WTC11 (cell line): ENCODE measurements at regions not wholly inside any gene's neighbourhood (a gene's known extent, or its start where the extent isn't known, plus 50 kb on each side); places are given as distances from the start of the nearest gene placed in this dataset.

ENCODE experiments used
- EMX1 ChIP-seq: fragments of 250-450 bp; sonication (Bioruptor Pico); IDR thresholded peaks from 2 replicates; pipeline ENCODE4 v1.8.0; 2021; ENCODE audit warnings: mild to moderate bottlenecking
- MAX ChIP-seq: sonication (generic); formaldehyde crosslinking; IDR thresholded peaks from 2 replicates; pipeline ENCODE4 v1.8.0; 2022; ENCODE audit warnings: mild to moderate bottlenecking, missing genetic modification reagents
- SP1 ChIP-seq: sonication (generic); formaldehyde crosslinking; conservative IDR thresholded peaks from 2 replicates; pipeline ENCODE4 v1.8.1; 2022; ENCODE audit warnings: missing genetic modification reagents
- TEAD4 ChIP-seq: sonication (generic); formaldehyde crosslinking; IDR thresholded peaks from 2 replicates; pipeline ENCODE4 v1.8.0; 2022; ENCODE audit warnings: mild to moderate bottlenecking, missing genetic modification reagents
- ZBTB21 ChIP-seq: sonication (generic); formaldehyde crosslinking; IDR thresholded peaks from 2 replicates; pipeline ENCODE4 v1.8.1; 2023; ENCODE audit warnings: mild to moderate bottlenecking, missing genetic modification reagents, borderline replicate concordance
- ZNF121 ChIP-seq: sonication (generic); formaldehyde crosslinking; IDR thresholded peaks from 2 replicates; pipeline ENCODE4 v1.8.0; 2023; ENCODE audit warnings: missing genetic modification reagents
- ZNF671 ChIP-seq: fragments of 250-450 bp; sonication (Bioruptor Pico); IDR thresholded peaks from 2 replicates; pipeline ENCODE4 v1.8.0; 2021; ENCODE audit warnings: mild to moderate bottlenecking
- TF ChIP-seq, protein P1 (sequence below): sonication (generic); formaldehyde crosslinking; IDR thresholded peaks from 2 replicates; pipeline ENCODE4 v1.8.1; 2023; ENCODE audit warnings: mild to moderate bottlenecking, missing genetic modification reagents, moderate library complexity

GRCh38 chr3:16785465-16785864, 99.3 kb upstream of the PLCL2 start:
- TF ChIP-seq ZNF121 (CRISPR knock-in tag) (no peak), EMX1 (CRISPR knock-in tag) (no peak), SP1 (CRISPR knock-in tag) (no peak), TEAD4 (CRISPR knock-in tag) (no peak), MAX (CRISPR knock-in tag) (no peak), ZNF671 (CRISPR knock-in tag) (no peak), ZBTB21 (no peak)
- TF ChIP-seq, protein P1, sequence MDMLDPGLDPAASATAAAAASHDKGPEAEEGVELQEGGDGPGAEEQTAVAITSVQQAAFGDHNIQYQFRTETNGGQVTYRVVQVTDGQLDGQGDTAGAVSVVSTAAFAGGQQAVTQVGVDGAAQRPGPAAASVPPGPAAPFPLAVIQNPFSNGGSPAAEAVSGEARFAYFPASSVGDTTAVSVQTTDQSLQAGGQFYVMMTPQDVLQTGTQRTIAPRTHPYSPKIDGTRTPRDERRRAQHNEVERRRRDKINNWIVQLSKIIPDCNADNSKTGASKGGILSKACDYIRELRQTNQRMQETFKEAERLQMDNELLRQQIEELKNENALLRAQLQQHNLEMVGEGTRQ (CRISPR knock-in tag), result no peak
